DMS114 treated with DMSO at 0.1 percent for 48 hours (cell line): ENCODE measurements at regions not wholly inside any gene's neighbourhood (a gene's known extent, or its start where the extent isn't known, plus 50 kb on each side); places are given as distances from the start of the nearest gene placed in this dataset.

ENCODE experiments used
- DNase-seq: peaks from one replicate; lab custom pipeline; 2025; ENCODE audit not compliant: unreplicated experiment; lab: John Stamatoyannopoulos, UW

DNA sequence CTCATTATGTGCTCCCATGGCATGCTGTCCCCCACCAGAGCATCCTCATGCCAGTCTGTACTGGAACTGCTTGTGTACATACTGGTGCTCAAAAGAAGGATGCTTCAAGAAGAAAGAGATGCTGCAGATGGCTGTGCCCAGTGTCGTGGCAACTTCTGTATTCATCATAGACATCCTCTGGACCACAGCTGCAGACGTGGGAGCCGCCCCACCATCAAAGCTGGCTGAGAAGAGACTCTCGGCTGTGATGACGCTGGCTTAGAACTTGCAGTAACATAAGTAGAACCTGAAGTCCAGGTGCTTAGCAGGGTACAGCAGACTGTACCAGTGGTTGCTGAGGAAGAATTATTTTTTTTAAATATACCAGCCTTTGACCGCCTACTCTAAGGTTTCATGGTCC, 112.6 kb upstream of the ARHGAP5 start:
- no peak for DNase-seq

- DNase-seq, result no peak
Observed at GRCh38 chr14:31965071-31965734, 111.9 kb upstream of the ARHGAP5 start.

GRCh38 chr14:31965735-31966598, 111.1 kb upstream of the ARHGAP5 start:
- DNase-seq, result no peak

DNA sequence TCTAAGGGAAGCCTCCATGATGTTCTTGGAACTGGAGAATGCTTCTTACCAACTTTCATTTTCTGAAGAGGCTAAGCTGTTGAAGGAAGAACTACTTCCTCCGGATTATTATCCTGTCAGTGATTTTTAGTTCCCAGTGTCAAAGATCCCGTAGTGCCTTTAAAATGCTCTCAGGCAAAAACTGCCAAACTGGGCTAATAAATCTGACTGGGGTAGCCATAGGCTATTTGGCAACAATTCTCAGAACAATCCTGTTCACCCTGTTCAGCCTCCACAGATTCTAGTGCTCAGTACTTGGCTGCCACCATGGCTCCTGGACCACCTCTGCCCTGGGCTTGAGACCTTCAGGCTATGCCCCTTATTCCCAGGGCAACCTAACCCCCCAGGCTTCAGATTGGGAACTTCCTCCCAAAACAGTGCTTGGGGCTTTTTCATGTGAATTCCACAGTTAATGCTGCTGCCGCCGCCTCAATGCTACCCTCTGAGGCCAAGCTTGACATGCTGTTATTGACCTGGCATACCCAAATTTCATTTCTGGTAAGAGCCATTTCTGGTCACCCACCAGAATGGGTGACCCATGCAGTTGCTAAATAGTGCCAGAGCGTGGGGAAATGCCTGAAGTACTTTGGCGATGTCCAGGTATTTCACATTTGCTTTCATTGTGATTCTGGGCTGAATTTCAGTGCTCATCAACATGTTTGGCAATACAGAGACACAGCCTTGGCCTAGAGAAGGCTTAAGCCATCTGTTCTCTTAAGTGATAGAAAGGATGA, 110.0 kb upstream of the ARHGAP5 start:
- DNase-seq, result no peak

DNA sequence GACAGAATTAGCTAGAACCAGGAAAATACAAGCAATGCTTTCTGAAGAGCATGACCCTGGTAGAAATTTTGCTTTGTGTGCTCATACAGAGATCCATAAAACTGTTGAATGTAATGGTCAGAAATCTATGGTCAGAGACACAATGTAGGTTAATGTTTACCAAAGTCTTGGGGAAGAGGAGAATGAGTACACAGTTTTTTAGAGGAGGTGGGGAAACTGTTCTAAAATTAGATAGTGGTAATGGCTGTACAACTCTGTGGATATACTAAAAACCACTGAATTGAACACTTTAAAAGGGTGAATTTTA, 109.5 kb upstream of the ARHGAP5 start:
- DNase-seq, result no peak

DNA sequence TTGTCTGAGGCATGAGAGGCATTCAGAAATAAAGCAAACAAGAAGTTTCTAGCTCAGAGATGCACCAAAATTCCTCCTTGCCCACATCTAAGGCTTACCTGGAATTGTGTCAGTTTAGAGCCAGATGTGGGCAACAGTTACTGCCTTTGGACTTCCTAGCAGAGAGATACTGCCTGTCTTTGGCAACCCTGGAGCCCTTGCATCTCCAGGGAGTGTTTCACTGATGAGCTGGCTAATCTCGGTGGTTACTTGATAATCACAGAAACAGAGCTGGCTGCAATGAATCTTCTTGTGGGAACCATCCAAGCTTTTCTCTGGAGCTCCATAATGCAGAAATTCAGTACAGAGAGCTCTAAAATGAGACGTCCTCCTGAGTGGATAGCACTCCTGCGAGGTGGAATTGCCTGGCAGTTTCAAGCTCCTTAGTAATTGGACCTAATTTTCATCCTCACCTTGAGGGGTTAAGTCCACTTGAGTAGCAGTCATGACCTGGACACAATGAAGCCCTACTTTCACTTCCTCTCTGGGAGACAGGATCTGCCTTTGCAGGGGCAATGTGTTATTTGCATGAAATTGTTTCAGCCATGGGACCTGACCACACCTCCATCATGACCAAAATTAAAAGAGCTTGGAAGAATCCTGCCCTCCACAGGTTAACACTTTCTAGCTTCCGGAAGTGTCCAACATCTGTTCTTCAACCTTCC, 108.8 kb upstream of the ARHGAP5 start:
- no peak for DNase-seq

DNA sequence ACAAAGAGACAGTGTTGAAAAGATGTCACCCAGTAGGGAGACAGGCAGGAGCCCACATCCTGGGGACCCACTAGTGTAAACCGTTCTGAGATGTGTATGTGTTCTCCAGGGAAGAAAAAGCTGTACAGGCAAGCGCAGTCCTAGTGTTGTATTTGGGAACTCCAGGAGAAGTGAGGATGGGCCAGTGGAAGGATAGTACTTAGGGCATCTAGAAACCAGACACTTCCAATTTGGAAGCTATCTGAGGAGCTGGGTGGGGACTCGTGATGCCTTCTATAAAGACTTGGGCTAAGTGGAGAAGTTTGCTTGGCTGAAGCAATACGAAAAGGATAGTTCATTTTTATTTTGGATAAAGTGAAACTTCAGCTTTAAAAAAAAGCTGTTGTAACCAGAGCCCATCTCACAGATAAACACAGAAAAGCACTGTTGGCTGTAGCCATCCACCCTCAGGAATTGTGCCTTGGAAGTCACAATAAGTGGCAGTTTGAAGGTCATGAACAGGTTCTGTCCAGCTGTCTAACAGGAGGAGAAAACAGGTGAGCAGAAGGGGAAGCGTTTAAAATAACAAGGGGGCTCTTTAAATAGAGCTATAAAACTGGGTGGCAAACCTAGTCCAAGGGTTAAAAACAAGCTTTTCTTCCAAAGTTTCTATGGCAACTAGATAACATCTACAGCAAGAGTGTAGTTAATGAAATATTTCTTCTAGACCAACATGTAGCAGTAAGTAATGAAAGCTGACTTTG, 108.0 kb upstream of the ARHGAP5 start:
- DNase-seq, result no peak

GRCh38 chr14:31969699-31970240, 107.3 kb upstream of the ARHGAP5 start:
- DNase-seq, result no peak

- DNase-seq, result no peak
Observed at GRCh38 chr14:31970744-31971143, 106.4 kb upstream of the ARHGAP5 start.

DNA sequence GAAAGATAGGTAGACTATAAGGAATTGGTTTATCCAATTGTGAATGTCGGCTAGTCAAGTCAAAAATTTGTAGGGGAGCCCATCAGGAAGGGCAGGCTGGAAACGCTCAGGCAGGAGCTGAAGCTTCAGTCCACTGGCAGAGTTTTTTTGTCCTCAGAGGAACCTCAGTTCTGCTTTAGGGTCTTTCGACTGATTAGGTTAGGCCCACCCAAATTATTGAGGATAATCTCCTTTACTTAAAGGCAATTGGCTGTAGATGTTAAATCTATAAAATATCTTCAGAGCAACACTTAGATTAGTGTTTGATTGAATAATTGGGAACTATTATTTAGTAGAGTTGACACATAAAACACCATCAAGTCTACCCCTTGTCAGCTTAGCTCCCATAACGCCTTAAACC, 105.5 kb upstream of the ARHGAP5 start:
- DNase-seq, result no peak

- no peak for DNase-seq
Observed at GRCh38 chr14:31977001-31977556, 100.0 kb upstream of the ARHGAP5 start.

DNA sequence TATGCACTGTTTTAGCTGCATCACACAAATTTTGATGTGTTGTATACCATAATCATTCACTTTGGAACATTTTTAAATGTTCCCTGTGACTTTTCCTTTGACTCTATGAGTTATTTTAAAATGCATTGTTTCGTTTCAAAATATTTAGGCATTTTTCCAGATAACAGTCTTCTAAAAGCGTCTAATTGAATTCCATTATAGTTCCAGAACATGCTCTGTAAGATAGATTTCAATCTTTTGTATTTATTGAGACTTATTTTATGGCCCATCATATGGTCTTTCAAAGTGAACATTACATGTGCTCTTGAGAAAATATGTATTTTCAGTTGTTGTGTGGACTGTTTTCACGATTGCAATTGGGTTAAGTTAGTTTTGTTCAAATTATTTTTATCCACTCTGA, 98.7 kb upstream of the ARHGAP5 start:
- no peak for DNase-seq

DNA sequence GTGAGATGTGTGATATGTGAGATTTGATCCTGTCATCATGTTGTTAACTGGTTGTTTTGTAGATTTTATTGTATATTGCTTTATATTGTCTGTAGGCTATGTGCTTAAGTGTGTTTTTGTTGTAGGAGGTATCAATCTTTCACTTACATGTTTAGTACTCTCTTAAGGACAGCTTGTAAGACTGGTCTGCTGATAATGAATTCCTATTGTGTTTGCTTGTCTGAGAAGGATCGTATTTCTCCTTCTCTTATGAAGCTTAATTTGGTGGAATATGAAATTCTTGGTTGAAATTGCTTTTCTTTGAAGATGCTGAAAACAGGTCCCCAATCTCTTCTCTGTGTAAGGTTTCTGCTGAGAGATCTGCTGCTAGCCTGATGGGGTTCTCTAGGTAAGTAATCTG, 94.5 kb upstream of the ARHGAP5 start:
- no peak for DNase-seq

DNA sequence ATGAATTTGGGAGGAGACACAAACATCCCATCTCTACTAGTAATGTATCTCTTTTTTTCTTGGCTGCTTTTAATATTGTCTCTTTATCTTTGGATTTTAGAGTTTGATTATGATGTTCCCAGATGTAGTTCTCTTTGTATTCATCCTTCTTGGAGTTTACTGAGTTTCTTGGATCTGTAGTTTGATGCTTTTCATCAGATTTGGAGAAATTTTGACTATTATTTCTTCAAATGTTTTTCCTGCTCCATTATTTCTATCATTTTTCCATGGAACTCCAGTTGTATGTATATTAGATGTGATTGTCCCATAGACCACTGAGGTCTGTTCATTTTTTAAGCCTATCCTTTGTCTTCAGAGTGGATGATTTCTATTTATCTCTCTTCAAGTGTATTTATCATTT, 90.7 kb upstream of the ARHGAP5 start:
- no peak for DNase-seq

DNA sequence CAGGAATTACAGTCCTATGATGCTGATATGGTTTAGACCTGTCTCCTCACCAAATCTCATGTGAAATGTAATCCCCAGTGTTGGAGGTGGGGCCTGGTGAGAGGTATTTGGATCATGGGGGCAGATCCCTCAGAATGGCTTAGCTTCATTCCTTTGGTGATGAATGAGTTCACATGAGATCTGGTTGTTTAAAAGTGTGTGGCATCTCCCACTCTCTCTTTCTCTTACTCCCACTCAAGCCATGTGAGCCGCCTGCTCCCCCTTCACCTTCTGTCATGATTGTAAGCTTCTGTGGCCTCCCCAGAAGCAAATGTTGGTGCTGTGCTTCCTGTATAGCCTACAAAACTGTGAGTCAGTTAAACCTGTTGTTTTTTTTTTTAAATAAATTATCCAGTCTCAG, 89.4 kb upstream of the ARHGAP5 start:
- DNase-seq, result no peak

- no peak for DNase-seq
Observed at GRCh38 chr14:31988244-31988643, 88.9 kb upstream of the ARHGAP5 start.

DNA sequence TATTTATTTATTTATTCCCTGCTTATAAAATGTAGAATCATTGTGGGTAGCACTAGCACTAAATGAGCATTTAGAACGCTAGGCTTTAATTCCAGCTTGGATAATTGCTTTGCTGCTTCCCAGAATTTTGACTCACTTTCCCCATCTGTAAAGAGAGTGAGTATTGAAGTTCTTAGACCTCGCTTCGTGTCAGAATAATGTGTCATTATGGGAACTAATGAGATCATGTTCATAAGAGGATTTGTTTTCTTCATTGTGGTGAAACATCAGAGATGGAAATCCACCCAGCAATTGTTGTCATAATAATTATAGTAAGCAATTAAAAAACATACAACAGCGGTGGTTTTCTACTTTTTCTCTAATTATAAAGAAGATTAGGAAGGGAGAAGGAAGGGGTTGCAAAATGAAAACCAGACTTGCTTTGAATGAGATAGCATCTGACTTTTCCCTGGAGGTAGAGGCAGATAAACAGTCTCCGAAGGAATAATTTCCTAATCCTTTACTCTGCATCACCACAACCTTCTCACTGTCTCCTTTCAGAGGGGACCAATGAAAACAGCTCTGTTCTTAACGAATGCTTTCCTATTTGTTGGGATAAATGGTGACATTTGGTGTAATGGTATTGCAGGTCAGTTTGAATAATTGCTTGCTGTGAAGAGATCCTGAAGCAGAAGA, 86.8 kb upstream of the ARHGAP5 start:
- no peak for DNase-seq

GRCh38 chr14:31990926-31991572, 86.1 kb upstream of the ARHGAP5 start:
- no peak for DNase-seq

- no peak for DNase-seq
Observed at GRCh38 chr14:31992011-31992447, 85.1 kb upstream of the ARHGAP5 start.
